SK-N-MC (cell line): ENCODE measurements at regions not wholly inside any gene's neighbourhood (a gene's known extent, or its start where the extent isn't known, plus 50 kb on each side); places are given as distances from the start of the nearest gene placed in this dataset.

Source experiments
- DNase-seq: peaks from one replicate; pipeline ENCODE4 v3.0.0-alpha.2; 2011; ENCODE audit warnings: low read depth, low spot score
- H3K27ac ChIP-seq: fragments of 200-600 bp; sonication (generic); 2 replicates; pipeline ENCODE4 v1.5.1; 2016; ENCODE audit warnings: mixed run types
- H3K36me3 ChIP-seq: fragments of 200-600 bp; sonication (generic); 2 replicates; pipeline ENCODE4 v1.6.1; 2017; ENCODE audit warnings: antibody characterized with exemption, low read length, mixed read lengths; ENCODE audit not compliant: insufficient read depth
- H3K4me3 ChIP-seq: fragments of 200-600 bp; sonication (generic); 2 replicates; pipeline ENCODE4 v1.5.1; 2016
- H3K9ac ChIP-seq: fragments of 200-600 bp; sonication (generic); 2 replicates; pipeline ENCODE4 v1.8.0; 2017; ENCODE audit warnings: mixed run types, mixed read lengths; ENCODE audit not compliant: insufficient read length
- H3K9me3 ChIP-seq: fragments of 200-600 bp; sonication (generic); 2 replicates; pipeline ENCODE4 v1.6.1; 2017; ENCODE audit warnings: low read depth, mild to moderate bottlenecking, antibody characterized with exemption, low read length, moderate library complexity, mixed read lengths
- EZH2 ChIP-seq: fragments of 200-600 bp; sonication (generic); IDR thresholded peaks from one replicate; pipeline ENCODE4 v1.6.1; 2017; ENCODE audit warnings: antibody characterized with exemption
- FOXP2 ChIP-seq: optimal IDR thresholded peaks from 2 replicates; pipeline ENCODE3; 2011; ENCODE audit warnings: mild to moderate bottlenecking, moderate library complexity; ENCODE audit not compliant: insufficient read depth; ENCODE audit errors: extremely low read length, control extremely low read depth
- POLR2AphosphoS5 ChIP-seq: IDR thresholded peaks from 2 replicates; pipeline ENCODE4 v1.6.1; 2012; ENCODE audit warnings: mild to moderate bottlenecking, low read depth, low read length, borderline replicate concordance

DNA sequence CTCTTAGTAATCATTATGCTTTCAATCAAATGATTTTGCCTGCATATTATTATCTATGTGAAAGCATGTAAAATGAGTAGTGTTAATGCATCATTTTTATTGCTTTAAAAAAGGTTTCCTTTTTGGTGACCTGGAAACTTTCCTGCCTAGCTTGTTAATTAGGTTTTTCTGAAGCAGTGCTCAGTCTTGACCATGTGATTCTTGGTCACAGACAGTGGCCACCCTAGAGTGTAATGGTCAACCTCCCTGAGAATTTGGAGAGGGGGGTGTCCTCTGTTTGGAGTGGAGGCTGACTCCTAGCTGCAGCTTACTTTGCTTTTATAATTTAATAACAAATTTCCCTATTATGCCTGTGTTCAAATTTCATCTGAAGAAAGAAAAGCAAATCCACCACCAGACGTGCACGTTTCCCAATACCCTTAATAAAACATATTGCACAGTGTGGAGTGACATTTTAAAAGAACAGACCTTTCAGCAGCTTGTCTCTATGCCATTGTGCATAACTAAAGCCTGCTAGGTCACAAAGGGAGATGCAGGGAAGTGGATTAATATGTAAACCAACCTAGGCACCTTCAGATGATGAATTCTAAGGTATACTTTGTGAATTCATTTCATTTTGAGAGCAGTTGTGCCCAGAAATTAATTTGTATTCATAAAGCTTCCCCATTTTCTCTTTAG is 130.6 kb downstream of the RPRM start:
- TF ChIP-seq POLR2AphosphoS5 (no peak), FOXP2 (no peak), EZH2 (no peak)
- H3K9ac ChIP-seq = no peak overlapping the region
- H3K4me3 ChIP-seq = no peak overlapping the region
- no peak overlapping the region for H3K27ac ChIP-seq
- H3K9me3 ChIP-seq = no peaks in the 10 kb centered on the region
- DNase-seq = no peak
- no peaks in the 10 kb centered on the region for H3K36me3 ChIP-seq

DNA sequence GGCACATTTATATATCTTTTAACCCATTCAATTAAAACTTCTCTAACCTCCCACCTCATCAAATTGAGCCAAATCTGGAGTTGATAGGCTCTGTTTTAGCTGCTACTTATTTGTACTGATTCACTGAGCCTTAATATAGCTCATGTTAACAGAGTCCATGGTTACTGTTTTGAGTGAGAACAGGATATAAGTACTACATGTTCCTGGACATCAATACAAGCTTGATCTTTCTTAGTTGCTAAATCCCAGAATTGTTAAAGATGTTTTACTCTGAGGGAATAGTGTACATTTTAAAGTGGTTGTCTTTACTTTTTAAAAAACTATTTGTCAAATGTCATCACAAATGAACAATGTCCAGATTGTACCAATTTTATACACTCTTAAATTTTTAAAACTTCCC is 157.7 kb downstream of the RPRM start:
- TF ChIP-seq POLR2AphosphoS5 (no peak), FOXP2 (no peak), EZH2 (no peak)
- DNase-seq = no peak

DNA sequence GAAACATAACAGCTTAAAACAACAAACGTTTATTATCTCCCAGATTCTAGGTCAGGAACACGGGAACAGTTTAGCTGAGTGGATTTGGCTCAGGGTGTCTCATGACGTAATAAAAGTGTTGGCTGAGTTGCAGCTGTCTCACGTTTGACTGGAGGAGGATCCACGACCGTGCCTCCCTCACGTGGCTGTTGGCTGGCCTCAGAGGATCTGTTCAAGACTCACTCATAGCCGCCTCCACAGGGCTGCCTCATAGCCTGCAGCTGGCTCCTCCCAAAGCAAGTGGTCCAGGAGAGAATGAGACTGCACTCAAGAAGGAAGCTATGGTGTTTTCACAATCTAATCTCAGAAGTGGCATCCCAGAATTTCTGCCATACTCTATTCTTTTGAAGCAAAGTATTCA is 167.1 kb downstream of the RPRM start:
- H3K27ac ChIP-seq = no peak overlapping the region
- H3K36me3 ChIP-seq = no peaks in the 10 kb centered on the region
- no peak overlapping the region for H3K4me3 ChIP-seq
- H3K9ac ChIP-seq = no peak overlapping the region
- H3K9me3 ChIP-seq = no peaks in the 10 kb centered on the region
- no peak for DNase-seq
- no peak for TF ChIP-seq EZH2
- TF ChIP-seq FOXP2 = no peak

More for the DNA sequence above, 157.7 kb downstream of the RPRM start:
- H3K36me3 ChIP-seq = no peaks in the 10 kb centered on the region
- H3K4me3 ChIP-seq = no peak overlapping the region
- H3K9me3 ChIP-seq = no peaks in the 10 kb centered on the region
- H3K27ac ChIP-seq = no peak overlapping the region
- H3K9ac ChIP-seq = no peak overlapping the region

DNA sequence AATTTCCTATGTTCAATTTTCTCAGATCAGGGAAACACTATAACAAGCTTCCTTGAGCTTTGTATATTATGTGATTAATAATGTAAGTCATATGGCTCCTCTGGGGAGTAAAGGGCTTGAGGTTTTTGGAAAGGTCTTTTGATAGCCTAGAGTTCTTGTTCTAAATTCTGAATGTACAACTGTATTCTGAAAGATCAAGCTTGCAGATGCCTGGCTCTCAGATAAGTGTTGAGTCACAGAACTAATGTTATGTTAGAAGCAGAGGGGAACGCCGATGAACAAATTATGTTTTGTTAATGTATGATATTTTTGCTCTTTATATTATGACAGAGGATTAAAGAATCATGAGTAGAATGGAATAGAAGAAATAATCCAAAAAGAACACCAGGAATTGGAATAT is 170.1 kb downstream of the RPRM start:
- TF ChIP-seq EZH2 (no peak), FOXP2 (no peak), POLR2AphosphoS5 (no peak)
- Histone ChIP-seq H3K36me3 (no peaks in the 10 kb centered on the region), H3K9me3 (no peaks in the 10 kb centered on the region), H3K9ac (no peak overlapping the region), H3K4me3 (no peak overlapping the region), H3K27ac (no peak overlapping the region)
- DNase-seq = no peak

DNA sequence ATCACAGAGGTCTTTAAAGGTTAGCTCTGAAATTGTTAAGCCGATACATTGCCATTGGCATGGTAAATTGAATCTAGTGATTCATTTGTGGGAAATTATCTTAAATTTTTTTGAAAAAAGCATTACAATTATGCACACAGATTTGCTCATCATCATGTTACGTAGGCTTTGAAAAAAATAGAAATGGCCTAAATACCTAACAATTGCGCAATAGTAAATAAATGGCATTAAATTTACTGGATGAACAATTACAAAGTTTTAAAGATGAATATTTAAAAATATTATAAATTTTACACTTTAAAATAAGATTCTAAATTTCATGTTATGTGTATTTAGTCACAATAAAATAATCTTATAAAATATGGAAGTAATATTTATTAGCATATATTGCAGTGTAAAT is 171.3 kb downstream of the RPRM start:
- Histone ChIP-seq H3K4me3 (no peak overlapping the region), H3K27ac (no peak overlapping the region), H3K9me3 (no peaks in the 10 kb centered on the region), H3K36me3 (no peaks in the 10 kb centered on the region), H3K9ac (no peak overlapping the region)
- no peak for DNase-seq
- TF ChIP-seq FOXP2 (no peak), EZH2 (no peak), POLR2AphosphoS5 (no peak)

DNA sequence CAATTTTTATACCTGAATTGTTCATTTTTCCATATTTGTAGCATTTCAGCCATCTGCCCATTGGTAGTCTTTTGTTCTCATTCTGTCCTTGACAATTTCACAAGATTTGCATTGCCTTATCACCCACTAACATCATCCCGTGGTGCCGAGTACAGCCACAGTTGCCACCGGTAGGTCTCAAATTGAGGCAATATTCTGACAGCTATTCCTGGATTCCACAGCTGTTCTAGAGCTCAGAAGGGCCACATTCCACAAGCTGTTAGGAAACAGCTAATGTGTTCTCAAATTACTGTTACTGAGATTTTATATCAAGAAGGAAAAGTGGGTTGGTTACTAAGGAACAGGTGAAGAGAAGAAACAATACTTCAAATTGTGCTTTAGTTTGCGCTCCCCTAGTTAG is 178.8 kb downstream of the RPRM start:
- no peak for DNase-seq
- Histone ChIP-seq H3K4me3 (no peak overlapping the region), H3K36me3 (no peaks in the 10 kb centered on the region), H3K27ac (no peak overlapping the region), H3K9me3 (no peaks in the 10 kb centered on the region), H3K9ac (no peak overlapping the region)
- TF ChIP-seq FOXP2 = no peak

DNA sequence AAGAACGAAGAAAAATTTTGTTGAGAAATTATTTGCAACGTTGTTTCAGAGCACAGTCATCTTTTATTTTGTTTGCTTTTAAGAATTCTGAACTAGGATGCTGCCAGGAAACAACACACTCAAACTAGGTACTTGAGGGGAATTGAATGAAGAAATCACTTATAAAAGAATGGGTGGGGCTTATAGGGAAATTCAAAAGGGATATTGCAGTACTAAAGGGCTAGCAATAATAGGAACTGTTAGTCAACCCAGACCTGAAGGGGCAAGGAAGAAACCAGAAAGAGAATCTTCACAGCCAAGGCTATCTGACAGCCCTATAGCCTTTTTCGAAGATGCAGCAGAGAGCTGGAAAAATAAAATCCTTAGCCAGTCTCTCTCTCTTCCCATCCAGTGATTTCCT is 179.3 kb downstream of the RPRM start:
- Histone ChIP-seq H3K9me3 (no peaks in the 10 kb centered on the region), H3K9ac (no peak overlapping the region), H3K4me3 (no peak overlapping the region), H3K36me3 (no peaks in the 10 kb centered on the region), H3K27ac (no peak overlapping the region)
- TF ChIP-seq FOXP2 (no peak), POLR2AphosphoS5 (no peak)
- DNase-seq = no peak

DNA sequence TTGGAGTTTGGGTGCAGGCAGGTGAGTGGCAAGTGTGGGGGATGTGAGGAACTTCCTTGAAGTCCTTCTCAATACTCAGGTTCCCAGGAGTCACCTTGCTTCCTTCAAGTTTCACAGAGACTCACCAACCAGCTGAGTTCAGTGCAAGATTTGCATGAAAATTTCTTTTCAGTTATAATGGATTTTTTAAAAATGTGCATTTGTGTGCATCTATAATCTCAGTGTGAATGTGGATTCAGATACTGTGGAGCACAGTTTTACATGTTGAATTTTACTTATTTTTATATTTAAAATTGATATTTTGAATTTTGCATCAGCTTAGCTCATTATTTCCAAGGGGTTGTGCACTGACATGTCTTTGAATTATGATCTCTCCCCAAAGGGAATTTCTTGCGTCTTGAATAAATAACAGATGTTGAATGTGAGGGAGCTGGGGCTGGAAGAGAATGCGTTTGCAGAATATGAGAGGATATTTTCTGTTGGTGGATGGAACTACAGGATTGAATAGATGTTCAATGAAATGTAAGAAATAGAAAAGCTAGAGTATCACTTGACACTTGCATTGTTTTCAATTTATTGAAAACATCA is 184.3 kb downstream of the RPRM start:
- TF ChIP-seq EZH2 (no peak), FOXP2 (no peak), POLR2AphosphoS5 (no peak)
- Histone ChIP-seq H3K9ac (no peak overlapping the region), H3K9me3 (no peaks in the 10 kb centered on the region), H3K36me3 (no peaks in the 10 kb centered on the region), H3K4me3 (no peak overlapping the region), H3K27ac (no peak overlapping the region)
- no peak for DNase-seq

DNA sequence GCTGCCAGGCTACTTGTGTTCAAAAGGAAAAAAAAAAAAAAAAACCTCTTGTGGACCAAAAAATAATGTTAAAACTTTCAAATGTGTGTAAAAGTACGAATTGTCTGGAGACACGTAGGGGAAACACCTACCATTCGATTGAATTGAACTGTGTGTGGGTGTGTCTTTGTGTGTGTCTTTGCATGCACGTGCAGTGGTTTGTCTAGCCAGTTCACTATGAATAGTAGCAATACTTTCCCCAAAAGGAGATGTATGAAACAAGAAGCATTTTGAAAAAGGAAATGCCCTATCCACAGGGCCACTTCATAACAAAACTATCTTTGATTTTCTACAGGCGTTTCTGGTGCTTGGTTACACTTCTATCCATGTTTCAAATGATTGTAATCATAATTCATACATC is 186.8 kb downstream of the RPRM start:
- Histone ChIP-seq H3K27ac (no peak overlapping the region), H3K4me3 (no peak overlapping the region), H3K9me3 (no peaks in the 10 kb centered on the region), H3K9ac (no peak overlapping the region), H3K36me3 (no peaks in the 10 kb centered on the region)
- TF ChIP-seq FOXP2 (no peak), POLR2AphosphoS5 (no peak), EZH2 (no peak)
- no peak for DNase-seq
